Stomach (tissue), 4 donors: ENCODE measurements at regions not wholly inside any gene's neighbourhood (a gene's known extent, or its start where the extent isn't known, plus 50 kb on each side); places are given as distances from the start of the nearest gene placed in this dataset.

Source experiments
- CTCF ChIP-seq, 7 experiments: fragments of 450-650 bp in 4 of 7; fragments of 200-600 bp in 3 of 7; sonication (generic) in 3 of 7; IDR thresholded peaks; one replicate each; pipeline ENCODE4 v1.5.1; 2016 to 2019; ENCODE audit warnings: antibody characterized with exemption in 7 of 7, control low read depth in 2 of 7, mild to moderate bottlenecking in 1 of 7
- EP300 ChIP-seq: sonication (generic); formaldehyde crosslinking; IDR thresholded peaks from one replicate; pipeline ENCODE4 v1.6.1; 2017; ENCODE audit warnings: antibody characterized with exemption
- POLR2A ChIP-seq, 4 donors: fragments of 450-650 bp; IDR thresholded peaks; one replicate each; pipeline ENCODE4 v1.6.1; 2016; ENCODE audit warnings: antibody characterized with exemption in 4 of 4, control low read depth in 2 of 4, mild to moderate bottlenecking in 1 of 4, moderate library complexity in 1 of 4
- POLR2AphosphoS5 ChIP-seq, 3 donors: sonication (generic); formaldehyde crosslinking; IDR thresholded peaks; one replicate each; pipeline ENCODE4 v1.6.1; 2016; ENCODE audit warnings: antibody characterized with exemption in 3 of 3

- no peak for TF ChIP-seq CTCF (IDR thresholded peaks at IDR 0.05)
- no peak for TF ChIP-seq EP300
- TF ChIP-seq POLR2AphosphoS5 (IDR thresholded peaks at IDR 0.05) = no peak
- TF ChIP-seq POLR2A (IDR thresholded peaks at IDR 0.05) = no peak
These were observed 109.8 kb downstream of the RFX6 start for GRCh38 chr6:116986819-116987218.
